Lower lobe of right lung (tissue), 2 donors: ENCODE measurements at regions not wholly inside any gene's neighbourhood (a gene's known extent, or its start where the extent isn't known, plus 50 kb on each side); places are given as distances from the start of the nearest gene placed in this dataset.

ENCODE experiments used
- ATAC-seq, 2 donors: fragments of 200-7000 bp; cut with Tn5 transposase; one replicate each; pipeline ENCODE4 v1.9.1; 2020 to 2022; ENCODE audit warnings: mild to moderate bottlenecking in 2 of 2, moderate library complexity in 2 of 2
- DNase-seq: peaks from one replicate; pipeline ENCODE4 v3.0.0-alpha.2; 2020
- H3K27ac ChIP-seq: fragments of 200-600 bp; one replicate; pipeline ENCODE4 v1.8.0; 2022
- H3K27me3 ChIP-seq: fragments of 200-600 bp; one replicate; pipeline ENCODE4 v1.8.0; 2022; ENCODE audit warnings: low read depth
- H3K36me3 ChIP-seq: fragments of 200-600 bp; one replicate; pipeline ENCODE4 v1.8.0; 2022; ENCODE audit warnings: mild to moderate bottlenecking
- H3K4me1 ChIP-seq: fragments of 200-600 bp; one replicate; pipeline ENCODE4 v1.8.0; 2022
- H3K4me3 ChIP-seq: fragments of 200-600 bp; one replicate; pipeline ENCODE4 v1.8.0; 2022; ENCODE audit warnings: mild to moderate bottlenecking
- H3K9me3 ChIP-seq: fragments of 200-600 bp; one replicate; pipeline ENCODE4 v1.8.0; 2022
- CTCF ChIP-seq: fragments of 200-600 bp; IDR thresholded peaks from one replicate; pipeline ENCODE4 v1.8.0; 2022; ENCODE audit warnings: antibody characterized with exemption, mild to moderate bottlenecking
- intact Hi-C: fragments of 100-400 bp; cut with DNase I; formaldehyde crosslinking; loops from one replicate; pipeline ENCODE4 v1.11.0; 2022
- donor health status: DM: no; HTN: yes; CAD: no; lungs with severe emphysema.

GRCh38 chr4:55183926-55184599 is 58.7 kb upstream of the KDR start:
- Histone ChIP-seq H3K27me3 (no peaks in the 10 kb centered on the region), H3K4me3 (no peak overlapping the region), H3K27ac (peak overlapping the region; percentile 47), H3K9me3 (no peaks in the 10 kb centered on the region), H3K4me1 (peaks cover 11% of the 10 kb centered on the region), H3K36me3 (no peaks in the 10 kb centered on the region)
- intact Hi-C loops, result no loop called here
- no peak for DNase-seq
- peak; percentile 52 to 62 for ATAC-seq
- no peak for TF ChIP-seq CTCF

GRCh38 chr4:55184600-55185523 is 59.5 kb upstream of the KDR start:
- H3K4me3 ChIP-seq, result no peak overlapping the region
- TF ChIP-seq CTCF, result peak; percentile 32
- DNase-seq (no peak), ATAC-seq (peak; percentile 70 to 79)
- no peaks in the 10 kb centered on the region for H3K36me3 ChIP-seq
- H3K9me3 ChIP-seq, result no peaks in the 10 kb centered on the region
- peaks cover 11% of the 10 kb centered on the region for H3K4me1 ChIP-seq
- H3K27ac ChIP-seq, result peak overlapping the region; percentile 47
- intact Hi-C loops, result no loop called here
- no peaks in the 10 kb centered on the region for H3K27me3 ChIP-seq

- Histone ChIP-seq H3K36me3 (no peaks in the 10 kb centered on the region), H3K27ac (no peak overlapping the region), H3K9me3 (no peaks in the 10 kb centered on the region), H3K4me1 (peaks cover 11% of the 10 kb centered on the region), H3K27me3 (no peaks in the 10 kb centered on the region), H3K4me3 (no peak overlapping the region)
- intact Hi-C loops, result no loop called here
- TF ChIP-seq CTCF, result no peak
- DNase-seq (no peak), ATAC-seq (no peak)
Measured at GRCh38 chr4:55186123-55186522, 60.7 kb upstream of the KDR start.

- ATAC-seq (no peak), DNase-seq (no peak)
- H3K9me3 ChIP-seq, result no peaks in the 10 kb centered on the region
- no peak for TF ChIP-seq CTCF
- intact Hi-C loops, result no loop called here
- H3K27me3 ChIP-seq, result no peaks in the 10 kb centered on the region
- H3K4me1 ChIP-seq, result peaks cover 11% of the 10 kb centered on the region
- H3K4me3 ChIP-seq, result no peak overlapping the region
- no peaks in the 10 kb centered on the region for H3K36me3 ChIP-seq
- H3K27ac ChIP-seq, result peak overlapping the region; percentile 2
Measured at GRCh38 chr4:55186700-55187099, 61.3 kb upstream of the KDR start.

GRCh38 chr4:55214172-55214571 is 88.8 kb upstream of the KDR start:
- DNase-seq (no peak), ATAC-seq (no peak)
- no peaks in the 10 kb centered on the region for H3K9me3 ChIP-seq
- H3K27ac ChIP-seq, result peak overlapping the region; percentile 1
- no peak for TF ChIP-seq CTCF
- H3K4me1 ChIP-seq, result peaks cover 11% of the 10 kb centered on the region
- intact Hi-C loops, result no loop called here
- H3K27me3 ChIP-seq, result no peaks in the 10 kb centered on the region
- no peaks in the 10 kb centered on the region for H3K36me3 ChIP-seq
- no peak overlapping the region for H3K4me3 ChIP-seq
